ENCODE measurements at regions not wholly inside any gene's neighbourhood (a gene's known extent, or its start where the extent isn't known, plus 50 kb on each side); places are given as distances from the start of the nearest gene placed in this dataset.

- no peak for TF ChIP-seq CTCF (conservative IDR thresholded peaks at IDR 0.05; ENCODE audit: low read length)
- TF ChIP-seq EZH2phosphoT487 (IDR thresholded peaks at IDR 0.05; ENCODE audit: borderline replicate concordance, low read depth, low read length): no peak
These were observed 55.3 kb upstream of the PRELP start for GRCh38 chr1:203420263-203420662.

Data from OCI-LY7 (cell line).